Activated CD4-positive, alpha-beta T cell treated with anti-CD3 and anti-CD28 coated beads for 48 hours (primary cell): ENCODE measurements at regions not wholly inside any gene's neighbourhood (a gene's known extent, or its start where the extent isn't known, plus 50 kb on each side); places are given as distances from the start of the nearest gene placed in this dataset.

Experiments
- DNase-seq: peaks from one replicate; pipeline ENCODE4 v3.0.0-alpha.2; 2020

DNA sequence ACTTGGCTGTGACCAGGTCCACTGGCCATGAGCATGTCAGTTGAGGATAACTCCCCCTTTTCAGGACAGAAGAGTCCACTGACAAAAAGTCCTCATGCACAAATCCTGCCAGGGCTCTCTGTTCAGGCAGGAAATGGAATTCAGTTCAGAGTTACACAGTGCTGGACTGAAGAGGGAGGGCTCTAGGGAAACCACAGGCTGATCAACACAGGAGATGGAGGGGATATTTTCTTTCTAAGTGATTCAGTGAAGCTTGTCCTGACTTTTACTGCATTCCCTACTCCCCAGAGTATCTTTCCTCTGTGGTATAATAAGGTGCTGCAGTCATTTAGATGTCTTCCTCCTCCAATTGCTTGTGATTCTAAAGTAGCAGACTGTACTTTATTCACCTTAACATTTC lies 335.5 kb upstream of the IGFBP7 start:
- DNase-seq = no peak

DNA sequence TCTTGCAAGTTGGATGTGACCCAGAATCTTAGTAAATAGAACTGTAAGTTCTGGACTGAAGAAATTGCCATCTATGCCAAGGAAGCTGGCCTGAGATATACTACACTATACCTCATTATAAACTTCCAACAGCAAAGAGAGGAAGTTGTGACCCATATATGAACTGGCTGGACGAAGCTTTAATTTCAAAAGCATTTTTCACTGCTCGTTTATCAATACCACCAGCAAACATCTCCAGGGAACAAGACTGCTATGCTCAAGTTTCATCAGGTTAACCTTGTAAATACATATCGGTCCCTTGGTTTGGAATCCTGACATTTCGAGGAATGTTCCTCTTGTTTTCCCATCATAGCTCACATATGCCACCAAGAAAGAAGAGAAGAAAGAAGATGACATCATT lies 334.5 kb upstream of the IGFBP7 start:
- no peak for DNase-seq

DNA sequence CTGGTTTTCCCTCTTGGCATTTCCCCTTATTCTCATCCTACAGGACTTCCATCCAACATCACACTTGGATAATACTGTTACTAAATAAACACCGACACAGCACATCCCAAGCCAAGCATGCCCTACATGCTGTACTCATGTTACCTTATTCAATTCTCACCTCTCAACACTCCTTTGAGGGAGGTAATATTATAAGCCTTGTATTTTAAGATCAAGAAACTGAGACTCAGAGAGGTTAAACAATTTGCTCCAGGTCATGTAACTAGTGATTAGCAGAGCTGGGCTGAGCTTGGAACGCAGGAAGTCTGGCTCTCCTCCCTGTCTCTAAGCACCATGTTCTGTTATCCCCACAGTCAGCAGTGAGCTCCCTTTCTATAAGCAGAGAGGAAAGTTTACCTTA lies 333.6 kb upstream of the IGFBP7 start:
- DNase-seq = no peak

DNA sequence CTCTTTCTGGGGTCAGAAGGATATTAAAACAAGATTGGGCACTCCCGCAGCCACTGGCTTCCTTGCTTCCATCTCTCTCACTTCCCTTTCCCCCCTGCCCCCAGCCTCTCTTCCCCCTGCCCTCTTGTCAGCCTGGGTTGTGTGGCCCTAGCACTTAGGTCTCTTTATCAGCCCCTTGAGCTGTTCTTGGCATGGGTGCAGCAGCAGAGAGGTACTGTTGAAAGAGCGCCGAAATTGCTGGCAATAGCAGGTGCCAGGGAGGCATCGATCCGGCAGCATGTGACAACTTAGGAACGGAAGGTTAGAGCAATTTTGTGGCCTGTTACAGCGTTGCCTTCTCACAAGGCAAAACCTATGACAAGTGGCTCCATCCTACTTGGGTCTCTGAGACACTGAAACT lies 333.1 kb upstream of the IGFBP7 start:
- no peak for DNase-seq

DNA sequence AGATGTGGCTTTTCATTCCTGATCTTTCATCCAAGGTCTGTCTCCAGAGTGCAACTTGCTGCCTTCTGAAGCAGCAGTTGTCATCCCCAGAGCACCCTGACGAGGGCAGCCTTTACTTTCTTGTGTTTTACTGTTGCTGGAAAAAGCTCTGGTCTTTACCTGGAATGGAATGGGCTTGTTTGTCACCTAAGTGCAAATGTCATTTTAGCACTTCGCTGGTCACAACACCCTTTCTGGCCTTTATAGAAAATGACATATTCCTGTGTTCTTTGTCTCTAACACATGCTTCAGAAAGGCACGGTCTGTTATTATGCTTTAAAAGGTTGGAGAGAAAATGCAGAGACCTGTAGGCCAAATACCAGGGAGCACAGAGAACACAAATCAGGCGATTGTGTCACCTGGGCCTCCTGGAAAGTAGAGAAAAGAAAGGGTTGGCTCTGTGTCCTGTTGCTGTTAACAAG lies 332.7 kb upstream of the IGFBP7 start:
- peak; percentile 9 for DNase-seq

DNA sequence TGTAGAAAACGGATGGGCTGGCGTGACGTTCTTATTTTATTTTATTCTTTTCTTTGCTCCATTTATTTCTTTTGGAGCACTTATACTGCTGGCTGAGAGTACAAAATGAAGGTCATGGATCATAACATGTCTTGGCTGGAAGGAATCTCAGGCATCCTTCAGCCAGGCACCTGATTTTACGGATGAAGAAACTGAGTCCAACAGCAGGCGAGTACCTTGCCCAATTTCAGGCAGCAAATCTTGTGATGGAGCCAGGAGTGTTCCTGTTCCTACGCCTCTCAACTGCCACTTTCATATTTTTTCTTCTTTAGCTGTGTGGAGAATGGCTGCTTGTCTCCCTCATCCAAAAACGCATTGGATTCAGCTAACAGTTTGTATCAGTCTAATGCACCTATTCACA lies 332.1 kb upstream of the IGFBP7 start:
- no peak for DNase-seq

DNA sequence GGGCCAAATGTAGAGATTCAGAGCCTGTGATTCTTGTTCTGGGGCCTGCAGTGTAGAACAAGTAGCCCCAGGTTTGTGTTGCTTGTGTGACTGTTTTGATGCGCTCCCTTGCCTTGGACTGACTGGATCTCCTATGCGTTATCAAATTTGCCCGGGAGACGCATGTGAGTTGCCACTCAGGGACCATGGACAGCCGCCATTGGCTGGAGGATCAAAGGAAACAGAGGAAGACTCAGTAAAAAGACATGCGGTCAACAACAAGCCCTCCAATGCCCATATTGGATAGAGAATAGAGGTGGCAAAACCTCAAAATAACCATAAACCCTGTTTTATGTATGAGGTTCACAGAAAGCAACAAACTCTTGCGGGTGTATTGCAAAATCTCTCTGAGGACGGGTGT lies 327.5 kb upstream of the IGFBP7 start:
- DNase-seq = no peak

DNA sequence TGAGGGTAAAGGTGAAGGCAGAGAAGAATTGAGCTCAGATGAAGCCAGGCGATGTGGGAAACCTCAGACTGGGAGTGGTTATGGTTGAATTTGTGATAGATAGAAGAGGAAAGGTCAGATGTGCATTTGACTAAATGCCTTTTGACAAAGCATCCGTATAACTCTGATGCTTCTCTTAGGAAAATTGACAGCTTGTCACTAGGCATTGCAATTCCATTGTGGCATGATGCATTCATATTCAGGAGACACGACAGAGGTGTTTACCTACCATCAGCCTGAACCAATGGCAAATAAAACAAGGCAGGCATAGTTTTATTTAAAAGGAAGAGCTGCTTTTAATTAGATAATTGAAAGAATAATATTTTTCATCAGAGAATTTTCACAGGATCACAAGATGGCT lies 325.1 kb upstream of the IGFBP7 start:
- no peak for DNase-seq

DNA sequence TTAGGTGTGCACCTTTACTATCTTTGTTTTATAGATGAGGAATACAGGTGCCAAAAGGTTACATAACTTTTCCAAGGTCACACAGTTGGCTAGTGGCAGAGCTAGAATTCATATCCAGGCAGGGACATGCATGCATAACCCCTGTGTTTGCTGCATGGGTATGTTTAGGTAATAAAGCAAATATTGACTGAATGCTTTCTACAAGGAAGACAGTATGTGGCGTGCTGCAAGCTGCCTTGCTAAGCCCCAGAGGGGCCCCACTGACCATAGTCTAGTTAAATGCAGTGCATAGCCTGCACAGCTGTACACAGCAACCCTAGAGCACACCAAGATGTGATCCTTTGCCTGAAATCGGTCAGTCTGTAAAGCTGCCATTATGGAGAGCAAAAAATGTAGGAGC lies 320.5 kb upstream of the IGFBP7 start:
- no peak for DNase-seq

DNA sequence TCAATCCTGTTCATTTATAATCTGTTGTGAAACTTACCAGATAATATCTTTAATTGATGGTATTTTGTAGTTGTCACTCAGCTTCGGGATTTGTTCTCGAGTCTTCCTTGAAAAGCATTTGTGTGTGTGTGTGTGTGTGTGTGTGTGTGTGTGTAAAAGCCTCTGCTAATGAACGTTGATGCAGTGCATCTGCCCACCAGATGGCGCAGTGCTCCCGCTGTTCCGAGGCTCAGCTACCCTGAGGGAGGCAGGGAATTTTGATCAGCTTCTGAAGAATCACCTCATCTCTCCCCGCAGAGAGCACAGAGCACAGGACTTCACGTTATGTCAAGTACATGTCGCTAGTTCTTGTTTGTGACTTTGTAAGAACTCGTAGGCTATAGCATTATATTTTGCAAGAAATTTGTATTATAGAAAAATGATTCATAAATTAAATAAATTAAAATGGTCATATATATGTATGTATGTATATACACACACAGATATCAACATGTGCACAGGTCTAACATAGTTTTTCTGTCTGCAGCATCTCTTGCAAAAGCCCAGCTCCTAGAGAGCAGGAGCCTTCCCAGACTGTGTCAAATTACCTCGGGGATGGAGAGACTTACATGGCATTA lies 316.7 kb upstream of the IGFBP7 start:
- DNase-seq = peak; percentile 62

DNA sequence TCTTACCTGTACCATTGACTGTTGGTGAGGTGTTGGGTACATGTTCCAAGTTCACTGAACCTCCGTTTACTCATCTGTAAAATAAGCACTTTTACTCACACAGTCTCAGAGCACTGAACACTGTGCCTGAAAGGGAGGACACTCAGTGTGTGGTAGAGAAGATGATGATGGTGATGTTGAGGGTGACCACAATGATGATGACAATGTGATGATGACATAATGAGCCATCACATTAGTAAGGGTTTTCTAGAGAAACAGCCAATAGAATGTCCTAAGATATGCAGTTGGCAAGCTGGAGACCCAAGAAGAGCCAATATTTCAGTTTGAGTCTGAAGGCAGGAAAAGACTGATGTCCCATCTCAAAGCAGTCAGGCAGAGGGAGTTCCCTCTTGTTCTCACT lies 315.4 kb upstream of the IGFBP7 start:
- DNase-seq = no peak

DNA sequence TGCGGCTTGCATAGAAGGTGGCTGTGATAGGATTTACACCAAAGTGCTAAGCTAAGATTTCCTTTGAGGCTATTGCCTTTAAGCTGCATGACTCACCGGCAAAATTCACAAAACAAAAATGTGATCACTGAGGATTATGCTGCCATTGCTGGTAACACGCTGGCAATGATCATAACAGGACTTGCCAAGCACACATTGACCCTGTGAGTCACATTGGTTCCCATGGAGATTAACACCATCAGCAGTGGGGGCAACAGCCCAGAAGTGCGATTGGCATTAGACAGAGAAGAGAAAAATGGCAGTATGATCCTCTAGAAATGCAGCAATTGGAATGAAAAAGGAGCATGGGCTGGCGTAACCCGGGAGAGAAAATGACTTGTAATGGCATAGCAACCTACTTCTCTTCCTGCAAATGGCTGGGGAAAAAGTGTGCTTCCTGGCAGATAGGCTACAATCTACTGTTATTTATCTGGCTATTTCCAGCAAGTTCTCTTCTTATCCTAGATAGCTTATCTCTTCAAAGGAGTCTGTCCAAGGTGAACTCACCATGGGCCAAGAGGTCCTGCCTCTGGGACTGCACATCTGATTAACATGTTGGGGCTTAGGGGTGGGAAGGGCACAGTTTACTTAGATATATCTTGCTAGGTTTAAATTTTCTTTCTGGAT lies 314.2 kb upstream of the IGFBP7 start:
- no peak for DNase-seq

DNA sequence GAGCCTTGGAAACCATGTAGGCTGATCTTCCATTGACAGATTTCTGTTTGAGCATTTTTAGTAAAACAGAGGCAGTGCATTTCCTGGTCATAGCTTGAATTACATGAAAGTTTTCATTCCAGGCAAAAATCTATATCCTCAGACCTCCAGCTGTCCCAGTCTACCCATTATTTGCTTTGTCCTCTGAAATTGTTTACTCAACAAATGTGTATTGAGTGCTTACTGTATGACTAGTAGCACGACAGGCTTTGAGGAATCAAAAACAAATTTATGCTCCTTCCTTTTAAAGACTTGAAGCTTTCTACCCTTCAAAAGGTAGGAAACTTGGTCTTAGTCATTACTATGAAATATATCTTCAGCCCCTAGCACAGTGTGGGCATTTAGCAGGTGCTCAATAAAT lies 307.9 kb upstream of the IGFBP7 start:
- no peak for DNase-seq

DNA sequence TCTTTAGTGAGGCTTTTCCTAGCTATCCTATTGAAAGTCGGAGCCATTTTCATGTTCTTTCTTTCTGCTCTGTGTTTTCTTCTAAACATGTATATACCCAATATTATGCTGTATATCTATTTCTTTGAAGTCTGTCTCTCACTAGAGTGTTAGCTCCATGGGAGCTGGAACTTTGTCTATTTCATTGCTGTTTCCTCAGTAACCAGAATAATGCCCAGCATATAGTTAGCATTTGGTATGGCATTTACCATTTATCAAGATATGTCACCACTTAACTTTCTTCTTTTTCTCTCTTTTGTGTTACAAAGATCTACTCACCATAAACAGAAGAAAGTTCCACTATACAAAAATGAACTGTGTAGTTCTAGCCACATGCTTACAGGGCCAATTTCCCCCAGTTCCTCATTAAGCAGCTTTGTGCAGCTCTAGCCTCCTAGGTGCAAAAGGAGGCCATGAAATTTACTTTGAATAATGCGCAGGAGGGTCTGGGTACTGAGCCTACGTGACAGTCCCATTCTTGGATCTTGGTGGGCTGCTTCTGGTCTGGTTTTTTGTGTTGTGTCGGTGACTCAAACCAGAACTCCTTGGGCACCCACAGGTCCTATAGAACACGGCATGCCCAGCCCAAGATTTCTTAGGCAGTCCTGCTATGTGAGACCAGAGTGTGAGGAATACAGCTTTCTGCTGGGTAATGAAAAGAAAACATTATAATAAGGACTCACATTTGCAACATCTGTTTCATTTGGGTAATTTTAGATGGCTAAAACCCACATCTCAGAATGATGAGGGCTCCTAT lies 302.3 kb upstream of the IGFBP7 start:
- DNase-seq = no peak

DNA sequence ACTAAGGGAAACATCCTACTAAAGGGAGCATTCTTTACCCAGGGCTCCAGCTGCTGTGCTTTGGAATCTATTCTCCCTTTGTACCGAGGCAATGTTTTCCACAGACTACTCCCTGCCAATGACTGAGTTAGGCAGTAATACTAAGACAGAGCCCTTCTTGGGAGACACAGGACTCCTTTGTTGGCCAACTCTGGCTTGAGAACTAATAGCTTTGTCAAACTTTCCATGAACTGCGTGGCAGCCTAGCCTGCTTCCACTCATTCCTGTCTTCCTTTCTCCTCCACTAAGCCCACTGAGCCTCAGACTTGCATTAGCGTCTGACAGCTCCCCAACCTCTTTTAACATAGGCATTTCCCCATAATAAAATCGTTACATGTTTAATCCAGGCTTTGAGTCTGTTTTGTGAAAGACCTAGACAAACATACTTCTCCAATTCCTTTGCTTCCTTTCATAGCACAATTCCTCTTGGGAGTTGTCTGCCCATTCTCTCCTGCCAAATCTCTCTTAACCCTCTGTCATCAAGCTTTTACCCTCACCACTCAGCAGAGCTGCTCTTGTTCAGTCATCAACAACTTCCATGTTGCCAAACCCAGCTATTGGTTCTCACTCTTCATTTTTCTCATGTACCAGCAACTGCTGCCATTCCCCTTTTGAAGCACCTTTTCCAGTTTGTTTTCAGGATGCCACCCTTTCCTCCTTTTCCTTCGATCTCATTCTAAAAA lies 300.3 kb upstream of the IGFBP7 start:
- no peak for DNase-seq

DNA sequence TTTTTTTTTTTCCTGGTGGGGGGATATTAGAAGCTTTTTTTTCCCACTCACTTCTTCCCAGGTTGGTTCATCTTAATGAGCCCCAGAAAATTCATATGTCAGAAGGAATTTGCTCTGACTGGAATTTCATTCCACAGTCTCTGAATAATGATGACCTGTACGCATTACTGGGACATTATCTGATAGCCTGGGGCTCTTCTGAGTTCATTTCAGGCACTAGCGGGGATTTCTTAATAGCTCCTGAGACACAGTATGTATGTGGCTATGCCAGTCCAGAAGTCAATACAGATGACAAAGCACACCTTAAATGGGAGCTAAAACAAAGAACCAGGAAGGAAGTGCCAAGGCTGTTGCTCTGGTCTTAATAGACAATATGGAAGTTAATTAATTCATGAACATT lies 295.2 kb upstream of the IGFBP7 start:
- no peak for DNase-seq

DNA sequence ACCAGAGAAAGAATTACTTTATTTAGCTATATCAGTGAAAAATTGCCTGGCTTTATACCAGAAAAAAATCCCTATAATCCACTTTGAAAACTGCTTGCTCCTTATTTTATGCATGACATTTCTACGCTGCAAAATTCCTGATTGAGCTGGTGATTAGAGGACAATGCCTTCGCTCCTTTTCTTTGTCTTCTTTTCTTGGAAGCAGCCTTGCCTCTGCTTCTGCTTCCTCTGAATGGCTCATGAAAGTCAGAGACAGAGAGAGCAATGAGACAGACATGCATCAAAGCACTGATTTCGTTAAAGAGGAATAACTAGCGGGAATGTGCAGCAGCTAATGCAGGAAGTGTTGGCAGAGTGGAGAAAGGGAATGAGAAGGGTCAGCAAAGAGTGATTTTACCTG lies 294.3 kb upstream of the IGFBP7 start:
- DNase-seq = no peak

DNA sequence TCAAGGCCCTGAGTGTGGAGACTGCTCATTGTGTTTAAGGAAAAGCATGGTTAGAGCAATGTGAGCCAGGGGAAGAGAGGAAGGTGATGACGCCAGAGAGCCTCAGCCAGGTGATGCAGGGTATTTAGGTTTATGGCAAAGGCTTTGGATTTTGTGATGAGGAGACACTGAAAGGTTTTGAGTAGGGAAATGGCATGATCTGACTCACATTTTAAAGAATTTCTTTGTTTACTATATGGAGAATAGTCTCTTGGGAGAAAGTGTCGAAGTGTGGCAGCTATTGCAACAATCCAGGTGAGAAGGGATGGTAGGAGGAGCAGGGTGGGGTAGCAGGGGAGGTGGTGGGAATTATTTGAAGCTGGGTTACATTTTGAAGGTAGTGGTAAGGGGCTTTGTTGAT lies 293.4 kb upstream of the IGFBP7 start:
- no peak for DNase-seq

DNA sequence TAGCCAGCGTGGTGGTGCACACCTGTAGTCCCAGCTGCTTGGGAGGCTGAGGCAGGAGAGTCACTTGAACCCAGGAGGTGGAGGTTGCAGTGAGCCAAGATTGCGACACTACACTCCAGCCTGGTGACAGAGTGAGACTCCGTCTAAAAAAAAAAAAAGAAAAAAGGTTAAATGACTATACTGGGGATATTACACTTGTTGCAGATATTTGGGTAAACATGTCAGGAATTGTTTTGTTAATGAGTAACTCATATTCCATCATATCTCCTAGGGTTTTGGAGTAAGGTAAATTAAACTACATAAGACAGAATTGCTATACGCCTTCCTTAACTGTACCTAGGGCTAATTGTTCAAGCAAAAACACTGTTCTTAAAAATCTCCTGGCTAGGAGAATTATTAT lies 291.4 kb upstream of the IGFBP7 start:
- DNase-seq = no peak

DNA sequence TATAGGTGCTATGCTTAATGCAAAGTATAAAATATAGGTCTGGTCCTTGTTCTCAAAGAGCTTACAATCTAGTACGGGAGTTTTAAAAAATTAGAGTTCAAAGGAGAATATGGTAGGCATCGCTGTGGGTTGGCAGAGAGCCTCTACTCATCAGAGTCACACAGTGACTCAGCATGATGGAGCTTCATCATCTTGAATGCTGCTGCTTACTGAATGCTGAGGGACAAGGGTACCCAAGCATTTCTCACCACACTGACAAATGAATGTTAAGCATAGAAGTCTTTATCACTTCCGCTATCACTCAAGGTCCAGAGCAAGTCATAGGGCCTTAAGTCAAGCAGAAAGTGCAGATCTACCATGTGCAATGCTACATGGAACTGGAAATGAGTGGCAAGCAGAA lies 268.6 kb upstream of the IGFBP7 start:
- no peak for DNase-seq

DNA sequence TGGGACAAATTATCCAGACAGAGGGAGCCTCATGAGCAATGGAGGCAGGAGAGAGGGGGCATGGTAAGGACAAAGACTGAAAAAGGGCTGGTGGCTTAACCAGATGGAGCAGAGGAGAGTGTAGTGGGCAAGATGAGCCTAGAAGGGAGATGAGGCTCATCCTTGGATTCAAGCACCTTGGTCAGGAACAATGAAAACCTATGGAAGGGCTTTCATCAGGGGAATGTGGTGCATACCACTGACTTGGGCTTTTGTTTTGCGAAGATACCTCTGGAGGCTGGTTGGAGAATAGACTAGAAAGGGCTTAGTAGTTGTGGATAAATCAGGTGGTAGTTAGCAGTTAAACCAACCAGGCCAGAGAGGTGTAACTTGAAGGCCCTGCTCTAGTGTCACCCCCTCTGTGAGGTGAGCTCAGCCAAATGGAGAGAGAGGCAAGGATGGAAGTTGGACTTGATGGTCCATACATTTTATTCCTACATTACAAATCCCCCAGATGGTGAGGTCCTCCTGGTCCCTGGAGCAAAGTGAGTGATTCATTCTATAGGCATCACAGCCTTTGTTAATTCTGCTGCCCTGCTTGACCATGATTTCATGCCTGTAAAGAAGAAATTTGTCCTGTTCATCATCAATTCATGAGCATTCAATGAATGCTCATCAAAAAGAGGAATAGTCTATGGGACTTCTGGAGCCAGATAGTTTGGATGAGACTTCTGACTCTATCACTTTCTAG lies 264.8 kb upstream of the IGFBP7 start:
- DNase-seq = no peak

DNA sequence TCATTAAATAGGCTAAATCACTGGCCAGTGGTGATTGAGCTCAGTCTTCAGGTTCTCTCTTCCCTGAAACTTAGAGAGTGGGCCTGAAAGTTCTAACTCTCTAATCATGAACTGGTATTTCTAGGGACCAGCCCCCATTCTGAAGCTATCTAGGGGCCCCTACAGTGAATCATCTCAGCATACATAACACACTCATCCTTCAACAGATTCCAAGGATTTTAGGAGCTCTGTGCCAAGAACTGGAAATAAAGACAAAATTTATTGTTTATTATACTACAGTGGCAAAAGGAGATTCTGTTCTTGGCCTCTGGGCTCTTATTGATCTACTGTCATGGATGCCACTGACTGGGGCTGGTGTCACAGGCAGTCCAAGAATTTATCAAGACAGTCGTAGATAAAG lies 263.8 kb upstream of the IGFBP7 start:
- no peak for DNase-seq

DNA sequence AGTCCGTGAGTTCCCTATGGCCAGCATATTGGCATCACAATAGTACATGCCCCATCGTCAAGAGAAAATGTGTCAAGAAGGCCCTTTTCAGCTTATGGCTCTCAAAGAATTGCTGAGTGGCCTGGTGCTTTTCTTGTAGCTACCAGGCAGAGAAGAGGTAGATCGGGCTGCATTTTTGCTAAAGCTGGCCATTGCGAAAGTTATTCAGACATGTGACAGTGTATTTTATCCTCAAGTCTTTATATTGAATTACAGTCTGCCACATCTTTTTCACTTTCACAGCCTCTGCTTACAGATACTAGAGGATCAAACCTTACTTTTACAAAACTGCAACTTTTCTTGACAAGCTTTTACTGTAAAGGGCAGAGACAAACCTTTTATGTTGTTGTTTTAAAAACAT lies 261.5 kb upstream of the IGFBP7 start:
- DNase-seq = no peak
